NCI-H2107 (cell line): ENCODE measurements at regions not wholly inside any gene's neighbourhood (a gene's known extent, or its start where the extent isn't known, plus 50 kb on each side); places are given as distances from the start of the nearest gene placed in this dataset.

ENCODE experiments used
- DNase-seq: peaks from one replicate; lab custom pipeline; 2025; lab: John Stamatoyannopoulos, UW

DNA sequence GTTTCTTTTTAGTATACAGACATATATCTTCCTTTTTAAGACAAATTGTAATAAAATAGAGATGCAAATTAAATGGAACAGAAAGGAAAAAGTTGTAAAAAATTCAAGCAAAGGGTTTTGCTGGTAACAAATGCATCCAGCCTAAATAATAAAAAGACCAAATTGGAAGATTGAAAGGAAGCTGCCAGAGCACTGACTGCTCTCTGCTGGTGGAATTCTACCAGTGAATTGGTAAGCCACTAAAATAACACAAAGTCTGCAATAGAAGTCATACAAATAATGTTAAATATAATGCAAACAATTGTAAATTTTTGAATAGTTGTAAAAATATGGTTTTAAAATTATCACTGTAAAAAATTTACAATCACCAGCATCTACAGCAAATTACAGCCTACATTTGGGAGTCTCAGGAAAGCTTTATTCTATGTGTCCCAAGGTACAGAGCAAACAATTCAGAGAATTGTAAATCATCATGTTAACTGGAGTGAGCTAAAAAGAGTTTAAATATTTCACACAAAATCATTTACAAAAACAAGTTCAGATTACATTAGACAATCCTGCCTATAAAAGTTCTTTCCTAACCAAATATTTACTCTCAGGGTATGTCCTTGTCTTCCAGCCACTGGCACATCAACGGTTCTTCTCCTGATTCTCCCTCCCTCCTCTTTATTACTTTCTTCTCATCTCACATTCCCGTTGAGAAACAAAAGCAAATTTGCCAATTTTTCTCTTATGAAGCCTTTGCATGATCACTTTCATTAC is 1322.5 kb downstream of the PCDH7 start:
- DNase-seq = no peak

DNA sequence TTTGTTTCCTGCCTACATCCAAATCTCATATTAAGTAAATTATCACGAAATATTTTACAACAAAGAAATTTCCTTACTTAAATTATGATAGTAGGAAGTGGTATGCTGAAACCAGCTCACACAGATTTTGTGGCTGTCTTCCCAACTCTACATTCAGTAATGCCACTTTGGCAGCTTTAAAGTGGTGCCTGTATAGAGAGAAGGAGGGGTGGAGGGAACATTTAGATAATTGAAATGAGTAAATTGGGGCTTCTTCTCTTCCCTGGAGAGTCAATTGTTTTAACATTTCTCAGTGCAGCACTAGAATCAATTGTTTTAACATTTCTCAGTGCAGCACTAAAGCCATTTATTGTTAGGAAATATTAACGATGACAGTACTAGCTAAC is 1323.1 kb downstream of the PCDH7 start:
- DNase-seq = no peak

DNA sequence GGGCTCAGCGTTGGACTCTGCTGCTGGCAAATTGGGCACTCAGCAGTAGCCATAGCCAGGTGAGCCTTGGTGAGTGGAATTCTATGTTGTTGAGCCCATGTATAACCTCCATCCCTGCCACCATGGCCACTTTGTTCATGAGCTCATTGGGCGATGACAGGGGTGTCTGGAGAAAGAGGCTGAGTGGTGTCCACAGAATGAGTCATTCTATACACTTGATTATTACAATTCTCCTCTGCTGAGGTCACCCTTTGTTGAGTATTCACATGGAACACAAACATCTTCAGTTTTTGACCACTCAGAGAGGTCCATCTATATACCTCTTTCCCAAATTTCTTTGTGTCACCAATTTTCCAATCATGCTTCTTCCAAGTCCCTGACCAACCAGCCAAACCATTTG is 1341.7 kb downstream of the PCDH7 start:
- no peak for DNase-seq

DNA sequence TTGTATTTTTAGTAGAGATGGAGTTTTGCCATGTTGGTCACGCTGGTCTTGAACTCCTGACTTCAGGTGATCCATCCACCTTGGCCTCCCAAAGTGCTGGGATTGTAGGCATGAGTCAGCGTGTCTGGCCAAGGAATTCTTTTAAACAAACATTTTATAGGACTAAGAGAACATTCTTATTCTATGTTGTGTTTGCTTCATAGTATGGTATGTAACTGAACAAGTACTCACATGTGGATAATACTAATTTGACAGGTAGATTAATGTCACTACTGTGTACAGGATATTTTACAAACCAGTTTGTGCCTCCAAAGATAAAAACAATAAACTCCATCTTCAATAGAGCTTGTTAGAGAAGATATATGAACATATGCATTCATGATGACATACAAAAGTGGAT is 1353.4 kb downstream of the PCDH7 start:
- DNase-seq = no peak

DNA sequence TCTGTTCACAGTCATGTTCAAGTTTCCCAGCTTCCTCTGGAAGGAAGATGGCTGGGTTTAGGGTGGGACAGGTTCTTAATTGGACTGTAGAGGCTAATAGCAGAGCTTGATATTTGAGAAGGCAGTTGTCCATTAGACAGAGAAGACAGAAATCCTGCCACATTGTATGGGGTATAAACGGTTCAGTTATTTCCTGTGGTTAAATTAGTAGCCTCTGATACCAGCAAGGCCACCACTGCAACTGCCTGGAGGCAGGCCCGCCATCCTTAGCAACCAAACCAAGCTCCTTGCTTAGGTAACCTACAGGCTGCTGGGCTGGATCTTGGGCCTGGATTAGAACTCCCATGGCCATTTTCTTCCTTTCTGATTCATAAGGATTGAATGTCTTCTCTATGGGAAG is 1367.0 kb downstream of the PCDH7 start:
- DNase-seq = no peak

DNA sequence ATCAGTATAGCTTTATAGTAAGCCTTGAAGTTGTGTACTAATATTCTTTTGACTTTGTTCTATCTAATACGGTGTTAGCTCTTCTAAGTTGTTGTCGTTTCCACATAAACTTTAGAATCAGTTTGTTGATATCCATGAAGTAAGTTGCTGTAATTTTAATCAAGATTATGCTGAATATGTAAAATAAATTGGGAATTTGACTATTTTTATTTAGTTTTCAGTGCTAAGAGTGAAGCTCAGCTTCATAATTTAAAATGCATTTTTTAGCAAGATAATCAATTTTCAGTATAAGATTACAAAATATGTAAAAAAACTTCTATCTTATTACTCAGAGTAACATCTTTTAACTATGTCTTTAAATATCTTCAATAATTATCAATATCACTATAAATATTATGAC is 1374.8 kb downstream of the PCDH7 start:
- no peak for DNase-seq

DNA sequence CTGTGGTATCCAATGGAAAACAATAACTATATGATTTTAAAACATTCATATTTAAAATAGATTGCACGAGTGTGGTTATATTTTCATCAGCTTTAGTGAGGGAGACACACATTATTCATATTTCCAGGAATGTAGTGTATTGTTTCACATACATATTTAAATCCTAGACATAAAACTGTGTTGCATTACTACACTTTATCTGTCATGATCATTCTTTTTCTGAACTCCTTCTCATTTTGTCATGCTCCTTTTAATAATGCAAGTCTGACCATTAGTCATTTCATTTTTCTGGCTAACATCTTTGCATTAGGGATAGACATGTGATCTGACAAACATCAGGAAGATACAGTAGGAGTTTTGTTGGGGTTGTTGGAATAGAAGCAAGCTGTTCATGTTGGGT is 1382.7 kb downstream of the PCDH7 start:
- DNase-seq = no peak

DNA sequence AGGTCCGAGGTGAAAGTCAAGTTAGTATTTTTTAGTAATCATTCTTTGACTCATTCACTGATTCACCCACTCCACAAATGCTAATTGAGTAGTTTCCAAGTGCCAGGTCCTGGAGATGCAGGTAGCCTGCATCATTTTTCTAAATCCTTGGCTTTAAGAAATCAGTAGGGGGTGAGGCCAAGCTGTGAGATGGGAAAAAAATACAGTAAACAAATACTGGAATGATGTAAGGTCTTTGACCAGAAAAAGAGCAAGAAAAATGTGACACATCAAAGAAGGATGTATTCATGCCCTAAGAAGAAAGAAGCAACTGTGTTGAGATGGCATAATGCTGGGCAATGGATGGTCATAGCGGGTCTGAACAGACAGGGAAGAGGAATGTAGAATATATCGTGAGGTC is 1386.6 kb downstream of the PCDH7 start:
- DNase-seq = no peak

DNA sequence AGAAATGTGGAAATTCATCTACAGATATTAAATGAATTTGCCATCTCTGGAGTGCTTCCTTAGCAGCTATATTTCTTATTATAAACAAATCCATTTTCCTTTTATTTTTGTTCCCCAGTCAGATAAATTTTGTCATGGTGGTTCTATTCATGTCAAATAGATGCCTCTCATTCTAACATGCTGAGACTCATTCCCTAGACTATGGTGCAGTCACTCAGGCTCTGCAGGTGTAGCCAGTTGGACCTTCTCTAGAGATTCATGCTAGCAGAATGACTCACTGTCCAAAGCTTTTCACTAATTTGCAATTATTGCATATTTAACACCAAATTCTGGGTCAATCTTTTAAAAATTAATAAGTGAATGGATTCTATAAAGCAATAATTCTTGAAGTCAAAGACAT is 1392.7 kb downstream of the PCDH7 start:
- DNase-seq = no peak

DNA sequence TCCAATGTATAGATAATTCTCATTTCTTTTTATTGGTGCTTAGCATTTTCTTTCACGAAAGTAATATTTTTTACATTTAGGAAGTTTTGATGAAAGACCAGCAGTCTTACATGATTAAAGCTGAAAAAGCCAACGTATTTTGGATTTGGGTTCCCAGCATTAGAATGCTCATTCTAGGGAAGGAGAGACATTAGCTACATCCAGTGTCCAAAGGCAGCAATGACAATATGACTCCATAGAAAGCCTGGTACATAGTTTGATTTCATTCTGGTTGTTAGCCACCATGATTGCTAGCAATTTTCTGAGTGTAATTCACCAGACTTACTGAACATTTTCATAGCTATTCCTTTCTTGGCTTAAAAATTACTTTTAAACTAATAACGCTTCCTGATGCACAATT is 1397.5 kb downstream of the PCDH7 start:
- DNase-seq = no peak

DNA sequence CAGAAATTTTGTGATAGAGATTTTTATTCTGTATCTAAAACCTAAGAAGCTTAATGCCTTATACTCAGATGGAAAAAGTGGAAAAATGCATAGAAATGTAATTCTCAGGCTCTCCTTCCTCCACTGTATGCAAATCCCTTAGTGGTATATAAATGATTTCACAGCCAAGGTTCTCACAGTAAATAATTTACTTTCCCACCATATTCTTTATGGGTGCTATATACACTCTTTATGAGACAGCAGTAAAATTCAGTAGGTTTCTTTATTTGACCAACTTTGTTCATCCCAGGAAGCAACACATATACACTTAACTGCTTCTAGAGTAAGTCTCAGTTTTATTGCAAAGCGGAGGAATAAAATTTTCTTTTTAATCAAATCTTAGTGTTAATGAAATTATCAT is 1399.7 kb downstream of the PCDH7 start:
- DNase-seq = no peak

DNA sequence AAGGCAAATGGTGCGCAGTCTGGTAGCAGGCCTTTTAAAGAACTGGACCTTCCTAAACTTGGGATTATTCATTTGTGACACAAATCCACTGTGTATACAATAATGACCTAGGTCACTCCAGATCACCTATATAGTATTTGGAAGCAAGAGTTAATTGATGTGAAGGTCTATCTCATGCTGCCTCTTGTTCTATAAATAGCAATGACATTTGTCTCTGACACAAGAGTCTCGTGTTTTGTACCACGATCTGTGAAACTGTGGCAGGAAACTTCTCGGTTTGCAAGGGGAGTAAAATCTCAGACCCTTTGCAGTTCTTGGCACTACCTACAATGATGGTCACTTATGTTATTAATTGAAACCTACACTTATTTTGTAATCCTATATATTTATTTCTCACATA is 1408.4 kb downstream of the PCDH7 start:
- DNase-seq = no peak

DNA sequence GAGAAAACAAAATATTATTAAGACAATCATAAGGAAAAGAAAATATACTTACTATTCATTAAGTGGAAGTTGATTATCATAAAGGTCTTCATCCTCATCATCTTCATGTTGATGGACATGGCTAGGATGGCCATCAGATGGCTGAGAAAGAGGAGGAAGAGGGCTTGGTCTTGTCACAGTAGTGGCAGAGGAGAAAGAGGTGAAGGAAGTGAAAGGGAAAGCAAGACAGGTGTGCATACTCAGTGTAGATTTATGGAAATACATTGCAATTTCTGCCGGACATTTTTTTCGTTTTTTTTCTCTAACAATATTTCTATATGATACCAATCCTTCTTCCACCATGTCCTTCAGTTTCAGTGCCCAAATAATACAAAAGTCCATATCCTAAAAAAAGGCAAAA is 1409.8 kb downstream of the PCDH7 start:
- DNase-seq = no peak

DNA sequence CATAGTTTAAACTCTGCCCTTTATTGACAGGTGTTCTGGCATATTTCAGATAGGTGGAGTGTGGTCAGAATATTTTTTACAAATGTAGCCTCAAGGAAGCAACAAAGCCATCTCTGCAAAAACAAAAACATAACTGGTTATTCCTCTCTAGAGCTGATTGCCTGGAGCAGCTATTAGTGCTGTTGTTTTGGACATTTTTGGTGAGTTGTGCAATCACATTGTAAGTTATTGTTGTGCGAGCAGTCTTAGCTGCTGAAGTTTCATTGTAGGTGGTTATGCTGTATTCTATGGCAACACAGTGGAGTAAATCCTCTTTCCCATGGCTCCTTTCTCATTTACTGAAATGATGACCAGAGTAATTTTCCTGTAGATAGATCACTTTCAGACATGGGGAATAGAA is 1413.0 kb downstream of the PCDH7 start:
- DNase-seq = no peak

DNA sequence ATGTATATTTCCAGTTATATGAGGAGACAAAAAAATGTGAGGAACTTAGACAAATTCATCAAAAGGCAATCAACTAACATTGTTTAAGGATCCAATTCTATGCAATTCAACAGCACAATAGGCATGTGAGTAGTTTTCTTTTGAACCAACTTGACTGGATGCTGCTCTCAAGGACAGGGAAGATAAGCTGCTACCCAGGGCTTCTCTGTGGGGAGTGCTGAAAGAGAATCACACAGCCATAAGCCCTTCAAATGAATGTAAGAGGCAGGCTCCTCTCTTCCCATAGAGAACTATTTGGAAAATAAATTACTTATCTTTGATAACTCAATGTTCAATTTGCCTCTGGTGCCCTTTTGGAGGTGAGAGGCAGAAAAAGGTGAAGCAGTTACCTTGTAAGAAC is 1413.6 kb downstream of the PCDH7 start:
- no peak for DNase-seq

DNA sequence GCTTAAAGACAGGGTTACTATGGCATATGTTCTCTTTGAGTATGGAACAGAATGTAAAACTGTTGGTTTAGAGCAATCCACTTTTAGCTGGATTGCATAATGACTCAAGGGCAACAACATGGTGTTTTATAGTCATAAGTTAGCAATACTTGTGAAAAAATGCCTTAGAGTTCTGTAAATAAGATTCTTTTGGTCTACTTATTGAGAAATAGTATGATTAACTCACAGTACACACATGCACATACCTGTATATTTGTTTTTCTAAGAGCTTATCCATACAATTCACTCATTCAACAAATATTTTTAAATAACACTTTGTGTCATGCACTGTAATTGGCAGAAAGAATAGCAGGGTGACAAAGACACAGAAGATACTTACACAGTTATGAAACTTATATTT is 1415.5 kb downstream of the PCDH7 start:
- DNase-seq = no peak

DNA sequence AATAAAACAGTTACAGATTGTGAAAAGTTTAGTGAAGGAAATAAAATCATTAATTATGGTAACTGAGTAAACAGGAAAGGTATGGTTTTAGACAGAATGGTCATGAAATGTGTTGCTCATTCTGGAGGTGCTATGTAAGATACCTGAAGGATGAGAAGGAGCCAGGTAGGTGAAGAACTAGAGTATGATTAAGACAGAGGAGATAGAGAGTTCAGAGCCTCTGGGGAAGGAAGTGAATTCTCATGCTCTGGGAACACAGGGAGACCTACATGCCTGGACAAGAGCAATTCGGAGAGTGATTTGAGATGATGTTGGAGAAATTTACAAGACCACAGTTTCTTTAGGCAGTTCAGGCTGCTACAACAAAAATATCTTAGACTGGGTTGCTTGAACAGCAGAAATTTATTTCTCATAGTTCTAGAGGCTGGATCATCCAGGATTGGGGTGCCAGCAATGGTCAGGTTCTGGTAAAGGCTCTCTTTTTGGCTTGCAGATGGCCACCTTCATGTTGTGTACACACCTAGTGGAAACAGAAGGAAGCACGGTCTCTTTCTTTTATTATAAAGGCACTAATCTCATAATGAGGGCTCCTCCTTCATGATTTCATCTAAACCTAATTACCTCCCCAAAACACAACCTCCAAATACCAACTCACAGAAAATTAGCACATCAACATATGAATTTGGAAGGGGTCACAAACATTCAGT is 1416.1 kb downstream of the PCDH7 start:
- no peak for DNase-seq

DNA sequence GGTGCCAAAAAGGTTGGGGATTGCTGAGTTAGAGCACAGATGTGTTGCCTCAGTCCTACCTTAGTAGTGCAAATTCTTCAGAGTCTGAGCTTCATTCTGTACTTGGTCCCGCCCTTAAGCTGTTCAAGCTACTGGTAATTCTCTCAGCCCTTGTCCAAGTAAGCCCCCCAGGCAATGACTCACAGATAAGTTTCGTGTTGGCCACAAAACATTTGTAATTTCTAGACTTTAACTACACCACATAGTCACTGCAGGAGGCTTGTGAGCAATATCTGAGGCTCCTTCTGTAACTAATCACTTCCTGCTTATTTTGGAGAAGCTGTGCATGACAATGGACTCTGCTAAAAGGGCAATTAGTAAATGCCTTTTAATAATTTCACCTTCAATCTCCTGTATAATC is 1420.5 kb downstream of the PCDH7 start:
- DNase-seq = no peak

DNA sequence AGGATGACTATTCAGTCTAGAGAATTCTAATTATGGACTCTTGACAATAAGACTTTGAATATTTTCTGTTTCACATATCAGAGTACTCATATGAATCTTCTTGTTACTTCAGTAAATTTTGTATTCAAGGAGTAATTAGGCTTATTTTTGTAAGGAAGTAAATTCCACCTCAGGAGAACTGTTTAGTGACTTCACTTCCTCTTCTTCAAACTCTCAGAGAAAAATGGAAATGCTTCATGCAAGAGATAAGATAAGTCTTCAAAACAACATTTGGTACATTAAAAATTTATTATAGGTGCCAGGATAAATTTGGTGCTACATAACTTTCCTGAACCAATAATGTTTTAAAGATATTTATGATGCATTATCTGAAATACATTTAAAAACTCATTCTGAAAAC is 1421.9 kb downstream of the PCDH7 start:
- DNase-seq = no peak

DNA sequence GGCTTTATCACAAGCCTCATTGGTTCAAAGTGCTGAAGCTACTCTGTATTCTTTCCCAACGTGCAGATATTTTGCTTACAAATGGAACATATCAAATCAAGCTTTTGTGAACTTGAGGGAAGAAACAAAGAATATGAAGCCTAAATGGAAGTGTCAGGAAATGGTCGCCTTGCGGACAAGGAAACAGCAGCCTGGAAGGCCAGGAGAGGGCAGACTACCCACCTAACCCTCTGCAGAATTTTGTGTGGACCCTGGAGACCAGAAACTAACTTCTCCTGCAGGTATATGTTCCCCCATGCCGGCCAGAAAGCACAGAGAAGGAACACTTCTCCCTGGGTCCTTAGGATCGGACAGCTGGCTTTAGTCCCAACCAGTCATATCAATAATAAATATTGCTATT is 1425.8 kb downstream of the PCDH7 start:
- no peak for DNase-seq

DNA sequence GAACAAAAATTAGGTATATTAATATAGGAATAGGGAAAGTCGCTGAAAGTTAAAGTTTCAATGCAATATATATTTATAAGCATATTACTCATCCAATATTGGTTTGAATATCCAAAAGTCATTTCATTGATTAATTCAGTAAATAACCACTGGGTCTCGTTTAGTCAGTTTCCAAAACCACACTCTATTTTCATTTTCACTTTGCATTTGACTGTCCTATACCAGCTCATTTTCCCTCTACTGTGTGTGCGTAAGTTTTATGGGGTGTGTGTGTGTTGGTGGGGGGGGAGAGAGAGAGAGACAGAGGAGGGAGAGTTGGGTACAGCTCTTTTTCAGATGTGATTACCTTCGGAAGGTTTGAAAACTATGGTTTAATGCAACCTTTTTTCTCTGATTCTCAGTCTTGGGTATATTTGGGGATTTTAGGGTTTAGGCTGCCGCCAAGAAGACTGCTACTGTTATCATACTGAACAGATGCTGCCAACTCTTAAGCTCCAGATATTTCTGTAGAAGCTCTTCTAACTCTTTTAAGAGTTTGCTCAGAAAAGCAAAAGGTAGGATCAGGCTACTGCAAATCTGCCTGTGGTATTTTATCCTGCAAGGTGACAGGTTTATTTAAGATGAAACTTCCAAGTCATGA is 1427.4 kb downstream of the PCDH7 start:
- DNase-seq = no peak

DNA sequence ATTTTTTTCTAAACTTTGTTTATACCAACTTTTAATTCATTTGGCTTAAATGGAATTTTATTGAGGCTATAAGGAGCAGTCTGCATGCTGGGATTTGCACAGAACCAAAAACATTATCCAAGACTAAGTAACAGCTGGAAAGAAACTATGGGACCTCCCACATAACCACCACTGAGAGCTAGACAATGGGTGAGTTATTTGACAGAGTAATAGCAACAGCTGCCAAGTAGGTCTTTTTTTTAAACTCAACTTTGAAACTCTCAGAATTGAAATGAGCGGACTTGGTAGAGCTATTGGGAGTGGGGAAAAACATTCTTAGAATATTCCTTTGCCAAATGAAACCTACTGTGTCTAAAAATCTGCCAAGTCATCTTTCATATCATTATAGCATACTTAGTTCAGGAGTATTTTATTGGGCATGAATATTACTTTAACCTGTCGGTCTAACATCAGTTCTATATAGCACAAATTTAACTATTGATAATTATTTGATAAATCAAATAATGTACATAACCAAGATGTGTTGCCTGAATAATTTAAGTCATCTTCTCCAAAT is 1428.0 kb downstream of the PCDH7 start:
- DNase-seq = no peak

DNA sequence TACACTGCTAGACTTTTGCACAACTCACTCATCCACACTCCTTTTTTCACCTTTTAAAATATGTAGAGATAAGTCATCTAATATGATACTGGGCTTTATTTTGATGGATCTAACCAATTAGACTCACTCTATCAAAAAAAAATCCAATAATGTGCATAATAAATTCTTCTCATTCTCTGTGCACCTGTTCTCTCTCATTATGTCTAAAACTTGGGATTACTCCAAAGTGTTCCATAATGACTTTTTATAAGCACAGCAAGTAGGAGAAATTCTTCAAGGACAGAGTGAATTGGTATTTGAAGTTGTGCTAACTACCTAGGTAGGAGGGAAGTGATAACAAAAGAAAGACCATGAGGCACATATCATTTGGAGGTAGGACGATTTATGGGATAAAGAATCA is 1438.8 kb downstream of the PCDH7 start:
- no peak for DNase-seq
